ENCODE measurements at regions not wholly inside any gene's neighbourhood (a gene's known extent, or its start where the extent isn't known, plus 50 kb on each side); places are given as distances from the start of the nearest gene placed in this dataset.

DNA sequence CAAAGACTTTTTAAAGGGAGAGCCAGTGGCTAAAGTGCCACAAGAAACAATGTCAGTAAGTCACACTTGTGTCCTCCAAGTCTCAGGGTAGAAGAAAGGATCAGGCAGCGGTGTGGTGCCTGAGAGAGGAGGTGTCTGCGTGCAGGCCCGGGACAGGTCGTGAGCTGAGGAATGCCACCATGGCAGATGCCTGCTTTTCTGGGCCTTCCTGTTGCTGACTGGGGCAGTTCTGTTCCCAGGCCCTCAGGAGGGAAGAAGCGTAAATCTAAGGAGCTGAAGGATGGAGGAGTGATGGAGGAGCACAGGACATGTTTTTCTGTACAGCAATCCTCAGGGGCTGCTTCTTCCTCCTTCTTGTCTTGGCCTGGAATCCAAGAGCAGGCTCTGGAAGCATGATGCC, 165.8 kb downstream of the ZBTB18 start:
- no peak overlapping the region for H3K4me3 ChIP-seq (ENCODE audit: low read depth, low read length)
- no peak for DNase-seq (ENCODE audit: low read depth)
- TF ChIP-seq, protein P1, sequence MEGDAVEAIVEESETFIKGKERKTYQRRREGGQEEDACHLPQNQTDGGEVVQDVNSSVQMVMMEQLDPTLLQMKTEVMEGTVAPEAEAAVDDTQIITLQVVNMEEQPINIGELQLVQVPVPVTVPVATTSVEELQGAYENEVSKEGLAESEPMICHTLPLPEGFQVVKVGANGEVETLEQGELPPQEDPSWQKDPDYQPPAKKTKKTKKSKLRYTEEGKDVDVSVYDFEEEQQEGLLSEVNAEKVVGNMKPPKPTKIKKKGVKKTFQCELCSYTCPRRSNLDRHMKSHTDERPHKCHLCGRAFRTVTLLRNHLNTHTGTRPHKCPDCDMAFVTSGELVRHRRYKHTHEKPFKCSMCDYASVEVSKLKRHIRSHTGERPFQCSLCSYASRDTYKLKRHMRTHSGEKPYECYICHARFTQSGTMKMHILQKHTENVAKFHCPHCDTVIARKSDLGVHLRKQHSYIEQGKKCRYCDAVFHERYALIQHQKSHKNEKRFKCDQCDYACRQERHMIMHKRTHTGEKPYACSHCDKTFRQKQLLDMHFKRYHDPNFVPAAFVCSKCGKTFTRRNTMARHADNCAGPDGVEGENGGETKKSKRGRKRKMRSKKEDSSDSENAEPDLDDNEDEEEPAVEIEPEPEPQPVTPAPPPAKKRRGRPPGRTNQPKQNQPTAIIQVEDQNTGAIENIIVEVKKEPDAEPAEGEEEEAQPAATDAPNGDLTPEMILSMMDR (IDR thresholded peaks at IDR 0.05; ENCODE audit: control insufficient read depth, extremely low read depth, insufficient read depth) = no peak

DNA sequence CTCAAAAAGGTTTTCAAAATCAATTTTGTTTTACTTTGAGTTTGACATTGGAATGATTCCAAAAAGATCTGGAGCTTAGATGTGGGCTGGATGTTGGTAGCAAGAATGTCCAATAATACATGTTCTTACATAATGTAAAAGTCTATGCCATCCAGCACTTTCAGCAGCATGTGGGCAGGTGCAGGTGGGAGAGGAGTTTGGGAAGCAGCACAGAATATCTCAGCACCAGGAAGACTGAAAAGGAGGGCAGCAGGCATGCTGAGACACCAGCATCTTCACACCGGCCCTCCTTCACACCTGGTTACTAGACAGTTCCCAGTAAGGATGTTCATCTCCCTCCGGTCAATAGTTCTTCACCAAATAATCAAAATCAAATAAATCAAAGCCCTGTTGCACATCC, 166.6 kb downstream of the ZBTB18 start:
- TF ChIP-seq, protein P1 (IDR thresholded peaks at IDR 0.05; ENCODE audit: control insufficient read depth, extremely low read depth, insufficient read depth) = no peak
- DNase-seq (ENCODE audit: low read depth) = no peak
- H3K4me3 ChIP-seq (ENCODE audit: low read depth, low read length) = no peak overlapping the region

DNA sequence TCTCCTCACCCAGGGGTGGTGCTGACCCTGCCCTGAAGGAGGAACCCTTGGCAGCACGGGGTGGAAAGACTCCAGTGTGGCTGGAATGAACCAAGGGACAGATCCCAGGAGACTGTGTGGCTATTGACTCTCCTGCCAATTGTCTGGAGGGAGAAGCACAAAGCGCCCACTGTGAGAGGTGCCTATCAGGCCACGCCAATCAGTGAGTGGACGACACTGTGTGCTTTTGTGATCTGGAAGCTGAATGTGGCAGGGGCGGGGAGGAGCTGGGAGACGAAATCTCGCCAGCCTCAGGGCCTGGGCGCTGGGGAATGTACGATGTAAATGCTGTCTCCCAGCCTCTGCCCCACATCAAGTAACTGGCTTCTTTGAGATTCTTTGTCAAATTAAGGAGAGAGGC, 167.1 kb downstream of the ZBTB18 start:
- no peak for DNase-seq (ENCODE audit: low read depth)
- TF ChIP-seq, protein P1 (IDR thresholded peaks at IDR 0.05; ENCODE audit: control insufficient read depth, extremely low read depth, insufficient read depth) = no peak
- H3K4me3 ChIP-seq (ENCODE audit: low read depth, low read length) = no peak overlapping the region

DNA sequence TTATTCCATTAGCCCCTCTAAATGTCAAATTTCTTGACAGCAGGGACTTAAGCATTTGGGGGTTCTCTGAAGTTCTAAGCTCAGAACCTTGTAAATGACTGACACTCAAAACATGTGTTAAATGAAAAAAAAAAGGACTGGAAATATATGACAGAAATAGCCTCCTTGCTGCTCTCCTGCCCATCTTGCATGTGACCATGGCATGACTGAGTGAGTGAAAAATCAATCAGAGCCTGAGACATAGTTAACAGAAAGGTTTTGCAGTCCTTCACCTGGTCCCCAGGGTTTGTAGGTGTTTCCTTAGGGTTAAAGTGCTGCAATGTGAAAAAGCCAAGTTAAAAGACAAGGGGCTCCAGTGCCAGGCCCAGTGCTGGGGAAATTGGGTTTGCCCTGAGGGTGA, 168.1 kb downstream of the ZBTB18 start:
- no peak overlapping the region for H3K4me3 ChIP-seq (ENCODE audit: low read depth, low read length)
- no peak for DNase-seq (ENCODE audit: low read depth)
- TF ChIP-seq, protein P1 (IDR thresholded peaks at IDR 0.05; ENCODE audit: control insufficient read depth, extremely low read depth, insufficient read depth) = no peak

DNA sequence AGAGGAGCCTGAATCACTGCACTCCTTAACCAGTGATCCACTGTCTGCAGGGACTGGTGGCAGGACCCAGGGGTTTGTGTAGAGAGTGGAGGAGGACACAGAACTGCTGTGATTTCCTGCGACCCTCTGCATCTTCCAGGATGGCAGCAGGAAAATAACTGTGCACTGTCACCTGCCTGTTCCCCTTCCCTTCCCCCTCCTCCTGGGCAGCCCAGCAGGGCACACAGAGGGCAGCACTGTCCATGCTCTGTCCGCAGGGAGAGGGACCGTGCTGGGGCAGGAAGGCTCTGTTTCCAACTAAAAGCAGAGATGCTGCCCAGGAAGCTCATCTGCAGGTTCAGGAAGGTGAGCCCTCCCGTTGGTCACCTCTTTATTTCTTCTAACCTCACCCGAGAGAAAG, 168.7 kb downstream of the ZBTB18 start:
- no peak for DNase-seq (ENCODE audit: low read depth)
- TF ChIP-seq, protein P1 (IDR thresholded peaks at IDR 0.05; ENCODE audit: control insufficient read depth, extremely low read depth, insufficient read depth) = no peak
- no peak overlapping the region for H3K4me3 ChIP-seq (ENCODE audit: low read depth, low read length)

DNA sequence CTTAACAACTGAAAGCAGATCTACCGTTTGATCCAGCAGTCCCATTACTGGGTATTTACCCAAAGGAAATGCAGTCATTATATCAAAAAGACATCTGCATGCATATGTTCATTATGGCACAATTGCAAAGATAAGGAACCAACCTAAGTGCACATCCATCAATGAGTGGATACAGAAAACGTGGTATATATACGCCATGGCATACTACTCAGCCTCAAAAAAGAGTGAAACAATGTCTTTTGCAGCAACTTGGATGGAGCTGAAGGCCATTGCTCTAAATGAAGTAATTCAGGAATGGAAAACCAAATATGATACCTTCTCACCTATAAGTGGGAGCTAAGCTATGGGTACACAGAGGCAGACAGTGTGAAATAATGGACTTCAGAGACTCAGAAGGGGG, 169.3 kb downstream of the ZBTB18 start:
- TF ChIP-seq, protein P1 (IDR thresholded peaks at IDR 0.05; ENCODE audit: control insufficient read depth, extremely low read depth, insufficient read depth) = no peak
- H3K4me3 ChIP-seq (ENCODE audit: low read depth, low read length) = no peak overlapping the region
- DNase-seq (ENCODE audit: low read depth) = no peak

DNA sequence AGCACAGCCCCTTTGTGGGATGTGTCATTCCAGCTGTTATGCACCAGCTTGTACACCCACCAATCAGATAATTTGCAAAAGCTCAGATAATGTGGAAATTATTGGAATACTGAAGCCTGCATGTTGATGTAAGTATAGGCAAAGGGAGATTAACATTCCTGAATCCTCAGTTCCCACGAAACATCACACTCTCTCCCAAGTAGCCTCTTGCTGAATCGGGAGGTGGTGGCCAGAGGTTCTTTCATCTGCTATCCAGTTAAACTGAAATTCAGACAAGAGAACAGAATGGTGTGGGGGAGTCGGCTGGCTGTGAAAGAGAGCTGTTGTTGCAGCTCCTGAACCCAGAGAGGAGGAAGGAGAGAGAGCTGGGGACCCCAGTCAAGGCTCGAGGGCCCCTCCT, 170.9 kb downstream of the ZBTB18 start:
- no peak for DNase-seq (ENCODE audit: low read depth)
- no peak overlapping the region for H3K4me3 ChIP-seq (ENCODE audit: low read depth, low read length)
- TF ChIP-seq, protein P1 (IDR thresholded peaks at IDR 0.05; ENCODE audit: control insufficient read depth, extremely low read depth, insufficient read depth) = no peak
